GM20000 (cell line): ENCODE measurements at regions not wholly inside any gene's neighbourhood (a gene's known extent, or its start where the extent isn't known, plus 50 kb on each side); places are given as distances from the start of the nearest gene placed in this dataset.

Experiments
- DNase-seq: peaks from one replicate; pipeline ENCODE4 v3.0.0; 2012; ENCODE audit warnings: low spot score
- CTCF ChIP-seq: IDR thresholded peaks from 2 replicates; pipeline ENCODE4 v1.5.1; 2012; ENCODE audit warnings: mild to moderate bottlenecking, control low read depth; ENCODE audit errors: extremely low read depth, missing control alignments

- DNase-seq: no peak
- no peak for TF ChIP-seq CTCF
Measured at GRCh38 chr7:125644109-125644508, 714.5 kb upstream of the POT1 start.

GRCh38 chr7:125643302-125643701 lies 713.7 kb upstream of the POT1 start:
- no peak for TF ChIP-seq CTCF
- DNase-seq: no peak

GRCh38 chr7:125641884-125642283 lies 712.3 kb upstream of the POT1 start:
- TF ChIP-seq CTCF: no peak
- DNase-seq: no peak

GRCh38 chr7:125636320-125636962 lies 706.8 kb upstream of the POT1 start:
- DNase-seq: no peak
- no peak for TF ChIP-seq CTCF

GRCh38 chr7:125618516-125618915 lies 688.9 kb upstream of the POT1 start:
- no peak for DNase-seq
- TF ChIP-seq CTCF: no peak

GRCh38 chr7:125611582-125611981 lies 682.0 kb upstream of the POT1 start:
- TF ChIP-seq CTCF: no peak
- no peak for DNase-seq

- DNase-seq: no peak
- TF ChIP-seq CTCF: no peak
Measured at GRCh38 chr7:125606671-125607070, 677.0 kb upstream of the POT1 start.
